HG03175 (cell line): ENCODE measurements at regions not wholly inside any gene's neighbourhood (a gene's known extent, or its start where the extent isn't known, plus 50 kb on each side); places are given as distances from the start of the nearest gene placed in this dataset.
"Not testable (repeated sequence)": the region's sequence is repeated elsewhere in the genome, so short reads cannot be mapped to it uniquely, and the experiment has no call there.

Experiments
- ATAC-seq: cut with Tn5 transposase; IDR thresholded peaks from one replicate; pipeline ENCODE4 v1.9.1; 2021; ENCODE audit warnings: mild to moderate bottlenecking, moderate library complexity; ENCODE audit not compliant: unreplicated experiment

GRCh38 chr1:224061436-224061835 lies 52.5 kb upstream of the FBXO28 start:
- ATAC-seq: no peak

- no peak for ATAC-seq
Observed at GRCh38 chr1:224059897-224060427, 53.9 kb upstream of the FBXO28 start.

- ATAC-seq: no peak
Observed at GRCh38 chr1:224058303-224058702, 55.6 kb upstream of the FBXO28 start.

DNA sequence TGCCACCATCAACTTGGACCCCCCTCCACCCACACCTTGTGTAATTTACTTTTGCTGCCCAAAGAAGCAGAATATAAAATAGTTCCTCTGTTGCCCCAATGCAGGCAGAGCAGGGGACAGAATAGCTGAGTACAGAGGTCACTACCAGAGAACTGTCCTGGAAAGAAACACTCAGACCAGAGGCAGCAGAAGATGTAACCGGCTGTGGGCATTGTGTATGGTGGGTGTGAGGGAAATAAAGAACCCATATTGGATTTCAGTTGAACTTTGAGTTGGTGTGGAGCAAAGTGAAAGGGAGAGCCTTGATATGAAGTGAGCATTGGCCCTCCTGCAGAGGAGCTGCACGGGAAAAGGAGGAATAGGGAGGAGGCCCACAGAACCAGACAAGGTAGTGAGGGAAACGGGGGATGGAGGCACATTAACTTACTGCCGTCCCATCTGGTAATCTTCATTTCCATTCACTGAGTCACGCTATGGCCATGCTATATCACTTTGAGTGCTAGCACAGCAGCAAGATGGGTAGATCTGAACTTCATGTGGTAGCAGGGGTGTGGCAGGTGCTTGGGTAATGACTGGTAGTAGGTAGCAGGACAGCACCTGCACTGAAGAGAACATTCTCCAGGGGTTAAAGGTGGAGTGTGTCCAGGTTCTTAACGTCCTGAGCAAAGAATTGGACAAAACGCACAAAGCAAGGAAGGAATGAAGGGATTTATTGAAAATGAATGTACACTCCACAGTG lies 56.3 kb upstream of the FBXO28 start:
- ATAC-seq: no peak

DNA sequence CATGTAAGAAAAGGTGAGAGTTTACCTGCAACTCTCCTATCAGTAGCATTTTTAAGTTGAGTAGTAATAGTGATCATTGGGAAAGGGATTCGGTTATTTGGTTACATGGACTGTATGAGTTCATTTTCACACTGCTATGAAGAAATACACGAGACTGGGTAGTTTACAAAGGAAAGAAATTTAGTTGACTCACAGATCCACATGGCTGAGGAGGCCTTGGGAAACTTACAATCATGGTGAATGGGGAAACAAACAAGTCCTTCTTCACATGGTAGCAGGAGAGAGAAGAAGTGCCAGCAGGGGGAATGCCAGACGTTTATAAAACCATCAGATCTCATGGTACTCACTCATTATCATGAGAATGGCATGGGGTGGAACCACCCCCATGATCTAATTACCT lies 59.3 kb upstream of the FBXO28 start:
- no peak for ATAC-seq

DNA sequence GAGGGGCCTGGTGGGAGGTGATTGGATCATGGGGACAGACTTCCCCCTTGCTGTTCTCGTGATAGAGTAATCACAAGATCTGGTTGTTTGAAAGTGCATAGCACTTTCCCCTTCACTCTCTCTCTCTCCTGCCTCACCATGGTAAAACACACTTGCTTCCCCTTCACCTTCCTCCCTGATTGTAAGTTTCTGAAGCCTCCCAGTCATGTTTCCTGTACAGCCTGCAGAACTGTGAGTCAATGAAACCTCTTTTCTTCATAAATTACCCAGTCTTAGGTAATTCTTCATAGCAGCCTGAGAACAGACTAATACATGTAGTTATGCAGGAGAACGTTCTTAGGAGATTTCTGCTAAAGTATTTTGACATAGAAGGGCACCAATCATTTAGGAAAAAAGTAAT lies 59.9 kb upstream of the FBXO28 start:
- no peak for ATAC-seq

DNA sequence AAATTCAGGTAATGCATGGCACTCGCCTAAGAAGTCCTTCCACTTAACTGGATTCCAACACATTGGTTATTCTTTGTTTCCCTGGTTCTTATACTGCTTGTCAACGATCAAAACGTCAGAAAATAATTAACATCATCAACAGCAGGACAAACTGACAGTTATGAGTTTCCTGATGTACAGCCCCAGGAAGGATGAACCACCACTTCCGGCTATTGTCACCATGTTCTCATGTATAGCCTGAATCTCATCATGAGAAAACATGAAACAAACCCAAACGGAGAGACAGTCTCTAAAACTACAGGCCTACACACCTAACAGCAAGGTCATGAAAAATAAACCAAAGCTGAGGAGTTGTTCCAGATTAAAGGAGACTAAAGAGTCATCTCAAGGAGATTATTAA lies 60.5 kb upstream of the FBXO28 start:
- ATAC-seq: no peak

GRCh38 chr1:224052772-224053171 lies 61.1 kb upstream of the FBXO28 start:
- no peak for ATAC-seq

DNA sequence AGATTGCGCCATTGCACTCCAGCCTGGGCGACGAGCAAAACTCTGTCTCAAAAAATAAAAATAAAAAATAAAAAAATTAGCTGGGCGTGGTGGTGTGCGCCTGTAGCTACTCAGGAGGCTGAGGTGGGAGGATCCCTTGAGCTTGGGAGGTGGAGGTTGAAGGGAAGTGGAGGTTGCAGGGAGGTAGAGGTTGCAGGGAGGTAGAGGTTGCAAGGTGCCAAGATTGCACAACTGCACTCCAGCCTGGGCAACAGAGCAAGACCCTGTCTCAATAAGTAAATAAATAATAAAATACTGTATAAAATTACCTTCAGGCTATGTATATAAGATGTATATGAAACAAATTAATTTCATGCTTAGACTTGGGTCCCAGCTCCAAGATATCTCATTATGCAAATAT lies 62.1 kb upstream of the FBXO28 start:
- not testable (repeated sequence) for ATAC-seq

- ATAC-seq: no peak
Observed at GRCh38 chr1:224051086-224051406, 62.9 kb upstream of the FBXO28 start.

DNA sequence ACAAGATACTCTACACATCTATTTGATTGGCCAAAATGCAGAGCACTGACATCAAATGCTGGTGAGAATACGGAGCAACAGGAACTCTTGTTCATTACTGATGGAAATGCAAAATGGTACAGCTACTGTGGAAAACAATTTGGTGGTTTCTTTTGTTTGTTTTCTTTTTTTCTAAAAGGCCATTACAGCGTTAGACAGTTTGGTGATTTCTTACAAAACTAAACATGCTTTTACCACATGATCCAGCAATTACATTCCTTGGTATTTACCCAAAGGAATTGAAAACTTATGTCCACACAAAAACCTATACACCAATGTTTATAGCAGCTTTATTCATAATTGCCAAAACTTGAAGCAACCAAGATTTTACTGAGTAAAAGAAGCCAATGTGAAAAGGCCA lies 66.4 kb upstream of the FBXO28 start:
- ATAC-seq: no peak

GRCh38 chr1:224045556-224045955 lies 68.4 kb upstream of the FBXO28 start:
- no peak for ATAC-seq

GRCh38 chr1:224044420-224044819 lies 69.5 kb upstream of the FBXO28 start:
- ATAC-seq: no peak

GRCh38 chr1:224042557-224043118 lies 71.3 kb upstream of the FBXO28 start:
- ATAC-seq: no peak

DNA sequence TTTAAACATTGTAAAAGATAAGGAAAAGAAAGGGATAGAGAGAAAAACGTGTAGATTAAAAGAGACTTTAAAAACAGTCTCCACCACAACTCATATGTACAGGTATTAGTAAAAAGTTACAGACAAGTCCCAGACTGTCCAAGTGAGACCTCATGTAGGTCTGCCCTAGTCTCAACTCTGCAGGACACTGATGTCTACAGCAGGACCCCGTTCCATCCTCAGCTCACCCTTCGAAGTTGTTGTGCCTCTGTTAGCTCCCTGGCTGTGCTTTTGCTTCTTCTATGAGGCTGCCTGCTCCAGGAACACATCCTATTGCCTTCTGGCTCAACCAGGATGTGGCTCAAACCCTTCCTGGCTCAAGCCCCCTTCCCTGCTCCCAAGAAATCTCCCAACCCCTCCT lies 72.9 kb upstream of the FBXO28 start:
- ATAC-seq: no peak

DNA sequence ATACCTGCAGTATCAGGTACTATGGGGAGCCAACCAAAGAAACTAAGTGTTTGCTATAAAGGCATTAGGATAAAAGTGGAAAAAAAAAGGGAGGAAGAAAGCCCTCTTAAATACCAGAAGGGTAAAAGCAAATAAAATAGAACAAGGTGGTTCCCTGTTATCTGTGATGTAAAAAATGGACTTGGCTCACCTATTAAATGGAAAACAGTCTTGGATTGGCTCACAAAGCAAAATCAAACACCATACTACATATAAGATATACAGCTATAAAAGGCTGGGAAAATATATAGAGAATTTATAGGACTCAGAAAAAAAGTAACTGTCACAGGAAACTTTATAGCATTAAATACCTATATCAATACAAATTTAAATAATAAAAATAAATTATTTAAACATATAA lies 73.5 kb upstream of the FBXO28 start:
- ATAC-seq: not testable (repeated sequence)

DNA sequence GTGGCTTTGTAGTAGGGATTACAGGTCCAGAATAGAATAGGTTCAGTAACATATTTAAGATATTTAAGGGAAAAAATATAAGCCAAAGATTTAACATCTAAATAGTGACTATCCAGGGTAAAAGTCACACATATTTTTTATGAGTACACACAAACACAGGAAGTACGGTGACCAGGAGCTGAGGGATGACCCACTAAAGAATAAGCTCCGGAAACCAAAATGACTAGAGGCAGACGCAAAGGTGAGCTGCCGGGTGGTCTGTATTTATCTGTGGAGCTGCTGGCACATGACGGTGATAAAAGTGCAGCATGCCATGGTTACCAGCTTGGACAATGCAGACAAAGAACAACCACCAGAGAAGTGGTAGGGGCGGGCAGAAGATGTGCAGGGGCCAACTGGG lies 73.9 kb upstream of the FBXO28 start:
- not testable (repeated sequence) for ATAC-seq

GRCh38 chr1:224038832-224039231 lies 75.1 kb upstream of the FBXO28 start:
- ATAC-seq: not testable (repeated sequence)

- not testable (repeated sequence) for ATAC-seq
Observed at GRCh38 chr1:224037362-224037761, 76.5 kb upstream of the FBXO28 start.

- ATAC-seq: not testable (repeated sequence)
Observed at GRCh38 chr1:224032608-224033276, 81.2 kb upstream of the FBXO28 start.

DNA sequence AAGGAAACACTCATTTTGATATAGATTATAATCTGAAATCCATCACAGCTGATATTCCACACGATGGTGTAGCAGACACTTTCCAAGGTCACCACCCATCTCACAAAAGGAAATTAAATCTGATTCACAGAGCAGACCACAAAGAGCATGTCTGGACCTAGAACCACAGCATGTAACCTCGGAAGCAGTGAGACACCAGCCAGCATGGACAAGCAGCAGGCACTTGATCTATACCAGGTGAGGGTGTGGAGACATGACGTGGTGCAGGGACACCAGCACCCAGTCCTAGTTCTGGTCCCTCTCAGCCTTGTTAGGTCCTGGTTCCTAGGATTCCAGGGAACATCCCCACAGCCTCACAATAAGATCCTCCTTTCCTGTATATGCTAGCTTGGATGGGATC lies 81.9 kb upstream of the FBXO28 start:
- not testable (repeated sequence) for ATAC-seq

DNA sequence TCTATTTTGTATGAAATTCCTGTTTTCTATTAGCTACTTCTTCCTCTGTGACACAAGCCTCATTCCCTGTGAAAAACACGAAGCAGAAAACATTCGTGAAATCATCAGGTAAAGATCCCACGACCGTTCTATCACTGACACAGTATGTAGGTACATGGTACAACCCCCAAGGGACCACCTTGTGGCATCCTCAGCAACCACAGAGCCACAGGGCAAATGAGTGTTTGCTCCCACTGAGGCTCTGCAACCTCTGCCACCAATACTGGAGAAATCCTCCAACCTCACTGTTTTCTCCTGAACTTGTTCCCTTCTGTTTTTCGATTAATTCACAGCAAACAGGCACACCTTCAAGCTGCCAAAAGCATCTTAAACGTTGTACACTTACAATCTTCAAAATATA lies 83.7 kb upstream of the FBXO28 start:
- not testable (repeated sequence) for ATAC-seq
